GM04504 (cell line): ENCODE measurements at regions not wholly inside any gene's neighbourhood (a gene's known extent, or its start where the extent isn't known, plus 50 kb on each side); places are given as distances from the start of the nearest gene placed in this dataset.

Experiments used
- DNase-seq: peaks from one replicate; pipeline ENCODE4 v3.0.0-alpha.2; 2012; ENCODE audit warnings: low read depth

GRCh38 chr18:51588616-51589015 lies 391.1 kb upstream of the MEX3C start:
- DNase-seq: no peak

DNA sequence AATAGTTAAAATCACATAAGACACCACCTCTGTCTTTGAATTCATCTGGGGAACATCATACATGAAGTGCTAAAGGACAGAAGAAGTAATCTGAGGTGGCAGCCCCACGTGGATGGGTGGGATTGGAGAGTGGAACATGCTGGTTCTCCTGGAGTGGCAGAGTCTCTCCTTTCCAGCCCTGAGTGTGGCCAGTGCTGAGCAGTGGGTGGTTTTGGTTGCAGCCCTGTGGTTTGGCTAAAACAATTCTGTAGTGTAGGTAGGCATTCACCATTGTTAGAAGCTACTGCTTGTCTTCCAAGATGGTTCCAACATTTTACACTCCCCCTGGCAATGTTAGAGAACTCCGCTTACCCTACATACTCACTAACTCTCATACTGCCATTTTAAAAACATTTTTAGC lies 396.4 kb upstream of the MEX3C start:
- no peak for DNase-seq

- DNase-seq: no peak
These were observed 405.6 kb upstream of the MEX3C start for GRCh38 chr18:51603111-51603510.

DNA sequence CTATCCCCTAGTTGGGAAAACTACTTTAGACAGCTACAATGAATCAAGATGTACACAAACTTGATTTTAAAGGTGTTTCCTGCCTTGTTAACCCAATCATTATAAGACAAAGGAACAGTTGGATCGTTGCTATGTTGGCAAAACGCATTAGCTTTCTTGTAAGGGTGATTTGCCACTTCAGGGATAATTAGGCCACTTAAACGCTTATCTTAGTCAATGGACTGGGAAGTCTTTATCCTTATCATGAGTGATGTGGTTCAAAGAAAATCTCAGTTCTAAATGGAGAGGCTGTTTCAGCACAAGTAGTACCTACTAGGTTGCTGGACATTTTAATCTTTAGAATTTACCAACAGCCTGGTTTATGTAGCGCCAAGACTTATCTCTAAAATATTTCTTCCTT lies 406.1 kb upstream of the MEX3C start:
- DNase-seq: no peak

DNA sequence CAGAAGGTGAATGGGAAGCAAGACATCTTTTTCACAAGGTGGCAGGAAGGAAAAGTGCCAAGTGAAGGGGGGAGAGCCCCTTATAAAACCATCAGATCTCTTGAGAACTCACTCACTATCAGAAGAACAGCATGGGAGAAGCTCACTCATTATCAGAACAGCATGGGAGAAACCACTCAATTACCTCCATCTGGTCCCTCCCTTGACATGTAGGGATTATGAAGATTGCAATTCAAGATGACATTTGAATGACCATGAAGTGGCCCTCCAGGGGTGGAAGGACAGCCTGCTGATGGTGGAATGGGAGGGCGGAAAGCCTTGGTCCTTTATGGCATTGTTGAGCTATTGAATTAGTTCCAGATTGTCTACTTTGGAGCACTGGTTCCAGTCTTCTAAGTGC lies 413.0 kb upstream of the MEX3C start:
- no peak for DNase-seq

DNA sequence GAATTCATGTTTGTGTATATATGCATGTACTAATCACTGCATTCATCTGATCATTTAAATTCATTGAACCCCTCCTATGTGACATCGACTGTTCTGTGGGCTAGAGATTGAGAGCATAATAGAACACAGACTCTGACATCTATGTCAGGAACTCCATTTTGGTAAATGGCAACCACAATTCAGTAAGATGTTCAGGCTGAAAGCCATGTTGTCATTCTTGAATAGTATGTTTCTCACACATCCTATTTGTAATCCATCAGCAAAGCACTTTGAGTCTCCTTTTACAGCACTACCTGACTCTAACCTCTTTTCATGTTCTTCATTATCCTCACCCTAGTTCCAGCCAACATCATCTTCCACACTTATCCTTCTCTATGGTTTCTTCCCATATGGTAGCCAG lies 413.8 kb upstream of the MEX3C start:
- DNase-seq: no peak

GRCh38 chr18:51614033-51614432 lies 416.6 kb upstream of the MEX3C start:
- DNase-seq: no peak

- no peak for DNase-seq
These were observed 417.6 kb upstream of the MEX3C start for GRCh38 chr18:51614967-51615571.

- no peak for DNase-seq
These were observed 419.7 kb upstream of the MEX3C start for GRCh38 chr18:51617167-51617566.

- no peak for DNase-seq
These were observed 420.2 kb upstream of the MEX3C start for GRCh38 chr18:51617572-51618260.

DNA sequence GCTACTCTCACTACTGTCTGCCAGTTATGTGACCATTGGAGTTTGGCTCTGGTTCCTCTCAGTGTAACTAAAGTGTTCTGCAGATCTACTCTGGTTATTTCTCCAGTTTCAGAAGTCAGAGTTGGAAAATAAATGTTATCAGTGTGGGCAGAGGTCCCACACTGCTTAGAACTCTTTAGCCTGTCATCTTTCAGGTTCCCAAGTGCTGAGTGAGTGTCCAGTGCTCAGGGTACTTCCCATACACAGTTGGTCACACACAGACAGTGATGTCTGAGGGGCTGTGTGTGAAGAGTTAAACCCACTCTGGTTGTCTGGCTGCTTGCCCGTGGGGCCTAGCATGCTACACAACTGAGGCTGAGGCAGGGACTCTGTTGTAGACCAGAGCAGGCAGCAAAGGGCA lies 421.8 kb upstream of the MEX3C start:
- no peak for DNase-seq

DNA sequence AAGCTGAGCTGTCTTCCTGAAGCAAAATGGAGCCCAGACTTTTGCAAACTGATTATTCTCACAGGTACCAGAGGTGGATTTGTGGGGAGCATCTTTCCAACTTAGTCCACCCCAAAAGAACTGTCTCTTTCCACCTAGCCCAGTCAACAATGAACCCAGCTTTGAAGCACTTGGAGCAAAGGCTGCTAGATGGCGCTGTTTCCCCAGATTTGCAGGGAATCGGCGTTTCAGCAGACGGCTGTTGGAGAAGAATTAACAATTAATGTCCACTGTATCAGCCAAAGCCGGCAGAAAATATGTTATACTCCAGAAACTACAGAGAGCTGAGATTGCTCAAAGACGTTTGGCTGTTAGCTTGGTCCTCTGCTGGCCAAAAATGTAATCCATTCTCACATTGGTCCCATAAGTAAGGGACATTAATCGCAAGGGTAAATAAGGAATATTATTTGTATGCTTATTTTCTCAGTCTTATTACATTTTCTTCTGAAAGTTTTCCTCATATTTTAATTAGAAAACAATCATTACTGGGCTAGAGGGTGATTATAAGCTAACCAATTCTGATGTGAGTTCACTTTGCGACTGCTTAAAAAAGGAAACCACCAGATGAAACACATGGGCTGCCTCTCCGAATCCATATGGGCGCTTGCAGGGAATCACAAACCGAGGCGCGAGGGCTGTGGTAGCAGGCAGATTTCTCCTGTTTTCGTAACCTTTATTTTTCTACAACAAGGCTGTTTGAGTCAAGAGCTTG lies 423.8 kb upstream of the MEX3C start:
- peak; percentile 3 for DNase-seq

DNA sequence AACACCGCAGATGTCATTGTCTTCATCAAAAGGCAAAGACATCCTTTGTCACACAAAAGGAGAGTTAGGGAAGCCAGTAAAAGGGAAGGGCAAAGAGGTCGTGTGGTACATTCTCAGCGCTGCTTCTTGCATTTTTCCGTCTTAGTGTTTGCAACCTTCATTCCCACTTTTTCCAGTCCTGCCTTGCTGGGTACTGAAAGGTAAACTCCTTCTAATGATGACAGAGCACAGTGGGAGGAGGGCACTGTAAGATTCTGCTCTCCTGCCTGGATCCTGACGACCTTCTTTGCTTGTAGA lies 424.3 kb upstream of the MEX3C start:
- no peak for DNase-seq

DNA sequence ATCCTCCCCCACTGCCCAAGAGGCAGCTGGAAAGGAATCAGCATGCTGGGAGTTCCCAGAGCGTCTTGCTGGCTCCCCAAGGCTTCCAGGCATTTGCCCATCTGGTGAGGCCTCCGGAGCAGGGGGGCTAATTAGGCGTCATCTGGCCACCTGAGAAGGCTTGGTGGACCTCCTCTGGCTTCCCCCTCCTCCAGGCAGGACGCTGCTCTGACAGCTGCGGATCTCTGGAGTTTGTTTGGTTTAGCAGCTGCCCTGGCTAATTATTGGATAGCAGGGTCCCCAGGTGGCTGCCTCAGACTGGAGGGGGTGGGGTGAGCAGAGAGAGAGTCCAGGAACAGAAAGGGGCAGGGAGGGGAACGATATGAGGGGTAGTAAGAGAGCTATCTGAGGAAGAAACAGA lies 425.2 kb upstream of the MEX3C start:
- DNase-seq: no peak

DNA sequence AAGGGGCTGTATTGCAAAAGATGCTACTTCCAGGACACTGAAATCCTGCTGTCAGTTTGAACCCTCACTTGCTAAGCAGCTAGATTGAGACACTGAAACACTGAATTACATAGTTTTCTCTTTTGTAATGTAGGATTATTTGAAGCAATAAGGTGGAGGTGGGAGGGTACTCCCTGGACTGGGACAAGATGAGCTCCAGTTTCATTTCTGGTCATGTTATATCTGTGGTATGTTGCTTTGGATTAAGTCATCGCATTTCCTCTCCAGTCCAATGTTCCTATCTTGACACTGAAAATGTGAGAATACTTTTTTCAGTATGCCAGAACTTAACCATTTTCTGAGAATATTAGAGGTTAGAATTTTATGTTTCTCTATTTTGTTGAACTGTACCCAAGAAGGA lies 426.2 kb upstream of the MEX3C start:
- DNase-seq: no peak

DNA sequence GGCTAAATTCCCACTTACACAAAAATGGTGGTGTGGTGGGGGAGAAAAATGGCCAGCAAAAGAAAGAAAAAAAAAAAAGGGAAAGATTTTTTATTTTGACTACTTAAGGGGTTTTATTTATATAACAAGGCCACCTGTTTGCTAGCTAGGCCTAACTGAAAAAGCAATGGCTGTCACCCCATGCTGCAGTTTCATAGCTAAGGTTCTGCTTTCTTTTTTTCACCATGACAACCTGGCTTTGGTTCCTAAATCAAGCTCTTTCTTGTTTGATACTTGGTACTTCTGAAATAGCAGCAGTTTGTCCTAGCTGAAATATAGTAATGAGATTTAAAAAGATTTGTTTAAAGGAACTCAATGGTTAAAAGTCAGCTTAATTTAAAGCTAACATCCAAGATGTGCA lies 433.2 kb upstream of the MEX3C start:
- DNase-seq: no peak

GRCh38 chr18:51637881-51638280 lies 440.4 kb upstream of the MEX3C start:
- DNase-seq: no peak

DNA sequence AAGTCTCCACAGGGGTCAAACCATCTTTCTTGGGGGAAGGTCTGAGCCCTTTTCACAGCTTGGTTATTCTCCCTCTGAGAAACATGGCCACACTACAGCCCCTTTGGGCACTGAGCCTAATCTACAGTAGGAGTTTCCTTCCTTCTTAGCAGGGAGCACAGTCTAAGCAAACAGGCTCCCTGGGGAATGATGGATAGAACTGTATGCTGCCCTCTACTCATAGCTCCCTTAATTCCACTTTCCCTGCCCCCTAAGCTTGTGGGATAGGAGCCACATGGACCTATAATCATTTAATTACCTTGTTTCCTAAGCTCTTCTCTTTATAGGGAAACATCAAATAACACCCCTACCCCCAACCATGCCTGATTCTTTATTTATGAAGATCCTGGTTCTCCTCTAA lies 442.1 kb upstream of the MEX3C start:
- DNase-seq: no peak

- DNase-seq: no peak
These were observed 446.0 kb upstream of the MEX3C start for GRCh38 chr18:51643483-51643882.

- no peak for DNase-seq
These were observed 448.1 kb upstream of the MEX3C start for GRCh38 chr18:51645607-51646006.

- no peak for DNase-seq
These were observed 449.9 kb upstream of the MEX3C start for GRCh38 chr18:51647346-51647745.

- no peak for DNase-seq
These were observed 450.5 kb upstream of the MEX3C start for GRCh38 chr18:51647942-51648341.

- no peak for DNase-seq
These were observed 452.3 kb upstream of the MEX3C start for GRCh38 chr18:51649796-51650195.

DNA sequence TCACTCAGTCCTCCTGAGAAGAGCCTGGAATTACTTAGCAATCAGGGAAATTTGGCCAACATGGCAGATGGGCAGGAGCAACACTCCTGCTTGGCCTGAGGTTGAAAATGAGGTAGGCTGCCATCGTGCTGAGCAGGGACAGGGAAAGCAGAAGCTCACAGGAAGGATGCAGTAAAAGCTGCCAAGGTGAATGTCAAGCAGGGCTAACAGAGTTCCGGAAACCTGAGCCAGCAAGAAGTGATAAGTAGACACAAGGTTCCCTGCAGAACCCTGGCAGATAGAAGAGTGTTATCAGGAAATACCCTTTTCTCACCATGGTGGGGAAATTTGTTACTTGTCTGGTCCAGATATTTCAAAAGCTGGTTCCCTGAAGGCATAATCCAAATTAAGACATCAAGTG lies 454.3 kb upstream of the MEX3C start:
- DNase-seq: no peak
